ENCODE measurements at regions not wholly inside any gene's neighbourhood (a gene's known extent, or its start where the extent isn't known, plus 50 kb on each side); places are given as distances from the start of the nearest gene placed in this dataset.

GRCh38 chr3:73292220-73292619 lies 230.8 kb downstream of the EBLN2 start:
- Histone ChIP-seq H3K27ac (no peak overlapping the region), H3K36me3 (no peaks in the 10 kb centered on the region), H3K9me3 (no peaks in the 10 kb centered on the region), H3K27me3 (no peaks in the 10 kb centered on the region), H3K4me3 (no peak overlapping the region), H3K4me1 (no peaks in the 10 kb centered on the region)
- intact Hi-C loops (cut with DNase I) = no loop called here
- no peak for TF ChIP-seq CTCF (IDR thresholded peaks at IDR 0.05)
- no peak for DNase-seq (ENCODE audit: low spot score in 2 of 2)

GRCh38 chr3:73294537-73294936 lies 233.1 kb downstream of the EBLN2 start:
- Histone ChIP-seq H3K27me3 (no peaks in the 10 kb centered on the region), H3K9me3 (no peaks in the 10 kb centered on the region), H3K27ac (no peak overlapping the region), H3K36me3 (no peaks in the 10 kb centered on the region), H3K4me1 (no peaks in the 10 kb centered on the region), H3K4me3 (no peak overlapping the region)
- intact Hi-C loops (cut with DNase I) = no loop called here
- TF ChIP-seq CTCF (IDR thresholded peaks at IDR 0.05) = no peak
- DNase-seq (ENCODE audit: low spot score in 2 of 2) = no peak

- Histone ChIP-seq H3K4me3 (no peak overlapping the region), H3K36me3 (no peaks in the 10 kb centered on the region), H3K9me3 (no peaks in the 10 kb centered on the region), H3K4me1 (no peaks in the 10 kb centered on the region), H3K27me3 (no peaks in the 10 kb centered on the region), H3K27ac (no peak overlapping the region)
- no peak for TF ChIP-seq CTCF (IDR thresholded peaks at IDR 0.05)
- no peak for DNase-seq (ENCODE audit: low spot score in 2 of 2)
- intact Hi-C loops (cut with DNase I) = no loop called here
These were observed 234.6 kb downstream of the EBLN2 start for GRCh38 chr3:73295876-73296635.

DNA sequence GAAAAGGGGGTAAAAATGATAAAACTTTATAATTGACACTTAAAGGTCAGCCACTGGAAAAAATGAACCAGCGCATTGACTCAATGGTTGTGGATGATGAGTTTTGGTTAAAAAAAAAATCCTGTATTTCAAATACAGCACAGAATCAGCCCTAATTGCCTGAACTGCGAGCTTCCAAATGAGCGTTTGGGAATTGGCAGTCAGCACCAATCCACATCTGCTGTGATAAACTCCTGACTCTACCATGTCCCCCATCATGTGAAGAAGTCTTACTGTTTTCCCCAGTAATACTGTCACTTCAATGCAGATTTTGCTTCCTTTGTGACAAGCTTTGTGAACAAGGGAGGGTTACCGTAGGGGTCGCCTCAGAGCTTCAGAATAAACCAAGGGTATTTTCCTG lies 235.4 kb downstream of the EBLN2 start:
- no peak overlapping the region for H3K27ac ChIP-seq
- intact Hi-C loops (cut with DNase I) = no loop called here
- DNase-seq (ENCODE audit: low spot score in 2 of 2) = no peak
- no peak for TF ChIP-seq CTCF (IDR thresholded peaks at IDR 0.05)
- no peaks in the 10 kb centered on the region for H3K36me3 ChIP-seq
- no peaks in the 10 kb centered on the region for H3K27me3 ChIP-seq
- no peak overlapping the region for H3K4me3 ChIP-seq
- H3K9me3 ChIP-seq = no peaks in the 10 kb centered on the region
- H3K4me1 ChIP-seq = no peaks in the 10 kb centered on the region

DNA sequence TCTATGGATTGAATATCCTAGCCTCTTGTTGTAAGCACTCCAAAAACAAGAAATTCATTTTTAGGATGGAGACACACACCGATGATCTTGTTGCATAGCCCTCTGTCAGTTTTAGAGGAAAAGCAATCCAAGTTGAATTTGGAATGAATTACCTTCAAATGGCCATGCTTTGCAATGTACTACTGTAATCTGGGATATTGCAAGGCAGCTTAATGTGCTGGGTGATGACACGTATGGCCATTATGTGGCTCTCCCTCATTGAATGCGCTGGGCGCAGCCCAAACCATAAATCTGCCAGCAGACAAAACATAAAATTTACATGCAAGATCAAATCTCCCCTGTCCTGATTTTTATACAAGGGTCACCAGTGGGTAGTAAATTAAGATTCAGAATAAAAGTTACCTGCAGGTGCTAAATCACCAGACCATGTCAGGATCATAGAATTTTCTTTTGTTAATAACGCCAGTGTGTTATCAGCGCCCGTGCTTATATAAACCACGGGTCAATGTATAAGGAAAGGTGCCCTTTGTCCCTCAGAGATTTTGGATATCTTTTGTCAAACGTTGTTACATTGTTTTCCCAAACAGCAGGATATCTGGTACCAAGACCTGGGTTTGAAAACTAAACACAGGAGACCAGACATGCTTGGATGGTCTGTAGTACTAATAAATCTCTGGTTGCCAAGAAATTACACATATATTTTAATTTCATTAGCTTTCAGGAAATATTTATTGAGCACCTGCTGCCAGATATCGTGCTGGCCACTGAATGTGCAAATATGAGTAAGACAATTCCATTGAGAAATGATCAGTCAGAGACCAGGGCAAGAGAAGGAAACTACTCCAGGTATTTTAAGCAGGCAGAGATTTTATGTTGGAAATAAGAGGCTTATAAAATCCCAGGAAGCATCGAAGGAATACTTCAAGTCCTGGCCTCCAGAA lies 237.1 kb downstream of the EBLN2 start:
- no peak overlapping the region for H3K4me3 ChIP-seq
- H3K27me3 ChIP-seq = no peaks in the 10 kb centered on the region
- H3K27ac ChIP-seq = no peak overlapping the region
- TF ChIP-seq CTCF (IDR thresholded peaks at IDR 0.05) = no peak
- no peak for DNase-seq (ENCODE audit: low spot score in 2 of 2)
- no peaks in the 10 kb centered on the region for H3K9me3 ChIP-seq
- H3K4me1 ChIP-seq = no peaks in the 10 kb centered on the region
- no peaks in the 10 kb centered on the region for H3K36me3 ChIP-seq
- intact Hi-C loops (cut with DNase I) = no loop called here

Measured in ascending aorta (tissue), 2 donors.